Right renal cortex interstitium (tissue), 3 donors: ENCODE measurements at regions not wholly inside any gene's neighbourhood (a gene's known extent, or its start where the extent isn't known, plus 50 kb on each side); places are given as distances from the start of the nearest gene placed in this dataset.

Source experiments
- DNase-seq, 3 donors: peaks; one replicate each; pipeline ENCODE4 v3.0.0-alpha.2; 2013; ENCODE audit warnings: low read depth in 3 of 3, low spot score in 2 of 3

GRCh38 chr10:90975096-90975495, 54.2 kb upstream of the ANKRD1 start:
- no peak for DNase-seq

- DNase-seq, result no peak
These were observed 56.4 kb upstream of the ANKRD1 start for GRCh38 chr10:90977162-90977854.

GRCh38 chr10:90977855-90978486, 57.1 kb upstream of the ANKRD1 start:
- DNase-seq, result no peak

- no peak for DNase-seq
These were observed 61.6 kb upstream of the ANKRD1 start for GRCh38 chr10:90982406-90983008.

- no peak for DNase-seq
These were observed 63.1 kb upstream of the ANKRD1 start for GRCh38 chr10:90983914-90984549.

GRCh38 chr10:90984898-90985297, 64.0 kb upstream of the ANKRD1 start:
- DNase-seq, result no peak

DNA sequence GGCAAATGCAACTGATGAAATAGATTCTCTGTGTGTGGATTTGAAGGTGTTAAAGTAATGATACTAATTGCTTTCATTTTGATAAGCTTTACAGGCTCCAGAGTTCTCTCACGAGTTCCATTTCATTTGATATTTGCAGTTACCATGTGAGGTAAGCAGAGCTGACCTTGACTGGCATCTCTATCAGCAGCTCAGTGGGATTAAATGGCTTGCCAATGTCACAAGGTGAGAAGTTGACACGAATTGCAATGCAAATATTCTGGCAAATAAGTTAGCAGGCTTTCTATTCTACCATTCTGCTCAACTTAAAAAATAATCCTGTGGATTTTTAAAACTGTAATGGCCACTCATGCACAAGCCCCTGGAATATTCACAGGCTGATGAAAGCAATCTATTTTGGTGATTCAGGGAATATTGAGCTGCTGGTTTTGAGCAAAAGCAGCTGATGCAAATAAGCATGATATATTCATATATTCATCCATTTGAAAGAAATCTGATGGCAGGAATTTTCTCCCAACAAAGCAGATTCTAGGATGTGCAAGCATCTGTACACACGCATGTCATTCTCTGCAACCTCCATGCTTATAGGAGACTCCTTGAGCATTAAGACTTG, 64.5 kb upstream of the ANKRD1 start:
- no peak for DNase-seq

GRCh38 chr10:90986136-90986760, 65.4 kb upstream of the ANKRD1 start:
- no peak for DNase-seq

GRCh38 chr10:90986870-90987269, 66.0 kb upstream of the ANKRD1 start:
- no peak for DNase-seq

DNA sequence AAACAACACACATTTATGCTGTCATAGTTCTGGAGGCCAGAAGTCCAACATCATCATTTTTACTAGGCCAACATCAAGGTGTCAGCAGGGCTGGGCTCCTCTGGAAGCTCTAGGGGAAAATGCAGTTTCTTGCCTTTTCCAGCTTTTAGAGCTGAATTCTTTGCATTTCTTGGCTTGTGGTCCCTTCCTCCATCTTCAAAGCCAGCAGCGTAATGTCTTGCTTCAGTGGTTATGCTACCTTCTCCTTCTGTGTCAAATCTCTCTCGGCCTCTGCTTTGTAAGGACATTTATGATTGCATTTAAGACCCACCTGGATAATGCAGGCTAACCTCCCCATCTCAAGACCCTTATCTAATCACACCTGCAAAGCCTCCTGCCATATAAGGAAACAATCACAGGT, 66.5 kb upstream of the ANKRD1 start:
- DNase-seq, result no peak

DNA sequence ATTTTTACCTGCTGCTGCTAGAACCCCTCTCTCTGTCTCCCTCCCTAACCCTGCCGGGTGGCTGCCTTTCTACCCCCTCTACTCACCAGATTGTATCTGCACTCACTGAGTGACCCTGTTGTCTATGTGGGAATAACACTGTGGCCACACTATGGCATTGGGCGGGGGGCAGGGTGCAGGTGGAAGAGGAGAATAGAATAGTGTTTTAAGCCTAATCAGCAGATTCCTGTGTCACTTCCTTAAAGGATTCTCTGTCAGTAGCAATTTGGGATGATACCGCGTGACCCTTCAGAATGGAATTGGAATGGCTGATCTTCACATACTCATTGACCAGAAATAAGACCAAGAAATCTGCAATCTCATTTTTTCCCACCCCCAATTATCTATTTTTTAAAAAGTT, 67.1 kb upstream of the ANKRD1 start:
- no peak for DNase-seq

DNA sequence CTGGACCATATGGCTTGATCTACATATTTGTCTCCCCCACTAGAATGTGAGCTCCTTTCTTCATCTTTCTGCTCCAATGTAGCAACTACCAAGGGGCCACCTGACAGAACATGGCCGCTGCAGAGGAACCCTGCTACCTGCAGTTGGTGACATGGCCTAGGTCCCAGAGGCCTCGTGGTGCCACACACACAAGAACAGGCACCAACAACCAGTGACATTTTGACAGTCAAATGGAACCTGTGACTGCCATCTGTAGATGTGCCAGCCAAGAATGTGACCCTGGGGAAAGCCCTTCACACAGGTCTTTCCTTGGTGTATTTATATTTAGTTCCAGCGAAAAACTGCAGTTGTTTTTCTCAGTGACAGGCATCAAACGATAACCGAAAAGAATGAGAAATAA, 67.9 kb upstream of the ANKRD1 start:
- DNase-seq, result no peak

GRCh38 chr10:90989378-90989777, 68.5 kb upstream of the ANKRD1 start:
- no peak for DNase-seq

GRCh38 chr10:90992462-90992861, 71.6 kb upstream of the ANKRD1 start:
- DNase-seq, result no peak

DNA sequence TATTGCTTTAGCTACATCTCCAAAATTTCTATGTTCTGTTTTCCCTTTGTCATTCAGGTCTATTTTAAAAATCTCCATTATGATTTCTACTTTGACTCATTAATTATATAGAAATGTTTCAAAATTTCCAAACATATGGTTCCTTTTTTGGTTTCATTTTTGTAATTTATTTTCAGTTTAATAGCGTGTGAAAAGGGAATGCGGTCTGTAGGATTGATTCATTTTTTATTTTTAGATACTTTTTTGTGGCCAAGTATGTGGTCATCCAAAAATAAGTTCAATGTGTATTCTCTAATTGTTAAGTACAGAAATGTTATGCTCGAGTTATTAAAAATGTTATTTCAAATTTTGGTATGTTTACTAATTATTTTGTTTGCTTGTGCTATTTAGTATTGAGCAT, 72.5 kb upstream of the ANKRD1 start:
- no peak for DNase-seq

- DNase-seq, result no peak
These were observed 76.8 kb upstream of the ANKRD1 start for GRCh38 chr10:90997670-90998069.

- no peak for DNase-seq
These were observed 78.0 kb upstream of the ANKRD1 start for GRCh38 chr10:90998733-90999511.

GRCh38 chr10:90999512-91000172, 78.8 kb upstream of the ANKRD1 start:
- no peak for DNase-seq

- DNase-seq, result no peak
These were observed 79.6 kb upstream of the ANKRD1 start for GRCh38 chr10:91000470-91000869.

DNA sequence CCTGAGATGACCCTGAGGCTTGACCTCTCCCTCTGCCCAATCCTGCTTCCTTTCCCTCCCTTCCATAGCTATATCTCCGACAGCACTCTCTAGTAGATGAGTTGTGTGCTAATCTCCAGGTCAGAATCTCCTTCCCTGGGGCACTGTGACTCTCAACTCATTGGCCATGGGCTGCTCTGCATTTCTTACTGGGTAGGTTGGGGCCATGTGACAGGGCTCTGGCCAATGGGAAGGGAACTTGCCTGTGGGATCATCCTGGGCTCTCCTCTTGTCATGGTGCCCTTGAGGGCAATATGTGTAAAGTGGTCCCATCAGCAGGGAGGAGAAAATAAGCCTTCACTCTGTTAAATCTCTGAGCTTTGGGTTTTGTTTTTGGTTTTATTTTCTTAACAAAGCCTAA, 80.1 kb upstream of the ANKRD1 start:
- no peak for DNase-seq
